Esophagus (tissue), 2 donors: ENCODE measurements at regions not wholly inside any gene's neighbourhood (a gene's known extent, or its start where the extent isn't known, plus 50 kb on each side); places are given as distances from the start of the nearest gene placed in this dataset.
"Not testable (repeated sequence)": the region's sequence is repeated elsewhere in the genome, so short reads cannot be mapped to it uniquely, and the experiment has no call there.

Experiments
- H3K27ac ChIP-seq, 2 donors: one replicate each; pipeline ENCODE4 v1.5.1; 2013; ENCODE audit warnings: low read depth in 2 of 2, mild to moderate bottlenecking in 2 of 2, inconsistent platforms in 1 of 2, low read length in 1 of 2, moderate library complexity in 1 of 2
- H3K27me3 ChIP-seq, 2 donors: one replicate each; pipeline ENCODE4 v1.6.1; 2013; ENCODE audit warnings: low read length in 2 of 2, control low read depth in 1 of 2, mild to moderate bottlenecking in 1 of 2; ENCODE audit not compliant: insufficient read depth in 2 of 2, control insufficient read depth in 1 of 2
- H3K36me3 ChIP-seq, 2 donors: one replicate each; pipeline ENCODE4 v1.6.1; 2013; ENCODE audit warnings: low read length in 1 of 2; ENCODE audit not compliant: control insufficient read depth in 2 of 2, insufficient read depth in 2 of 2
- H3K4me1 ChIP-seq, 2 donors: one replicate each; pipeline ENCODE4 v1.6.1; 2013; ENCODE audit warnings: low read length in 1 of 2; ENCODE audit not compliant: control insufficient read depth in 2 of 2, insufficient read depth in 2 of 2
- H3K4me3 ChIP-seq, 2 donors: one replicate each; pipeline ENCODE4 v1.5.1; 2013; ENCODE audit warnings: low read length in 2 of 2, mild to moderate bottlenecking in 2 of 2, low read depth in 1 of 2, moderate library complexity in 1 of 2
- H3K9me3 ChIP-seq, 2 donors: one replicate each; pipeline ENCODE4 v1.6.1; 2013; ENCODE audit warnings: mild to moderate bottlenecking in 2 of 2, low read depth in 1 of 2, low read length in 1 of 2, moderate library complexity in 1 of 2; ENCODE audit not compliant: control insufficient read depth in 2 of 2, insufficient read depth in 1 of 2
- WGBS, 2 donors: extraction: QIAGEN DNeasy Blood & Tissue Kit; methylation state at CpG; one replicate each; pipeline ENCODE4 v1.1.7; 2013; 5-methylcytosine and 5-hydroxymethylcytosine counted together
- donor health status: healthy with polysubstance abuse.
- donor health status: Bipolar disorder and iron deficiency.

GRCh38 chr4:158346576-158346975 is 136.3 kb downstream of the TMEM144 start:
- Histone ChIP-seq H3K27me3 (no peaks in the 10 kb centered on the region), H3K36me3 (no peaks in the 10 kb centered on the region), H3K9me3 (no peaks in the 10 kb centered on the region), H3K27ac (no peak overlapping the region), H3K4me3 (no peak overlapping the region), H3K4me1 (no peaks in the 10 kb centered on the region)
- WGBS, 2 donors, result 68 to 81% methylated on average over 4 of the region's 4 CpGs

- Histone ChIP-seq H3K36me3 (no peaks in the 10 kb centered on the region), H3K27me3 (no peaks in the 10 kb centered on the region), H3K27ac (no peak overlapping the region), H3K9me3 (no peaks in the 10 kb centered on the region), H3K4me3 (no peak overlapping the region), H3K4me1 (no peaks in the 10 kb centered on the region)
- WGBS, 2 donors, result 64 to 72% methylated on average over 1 of the region's 1 CpG
Observed at GRCh38 chr4:158347556-158347955, 137.3 kb downstream of the TMEM144 start.

GRCh38 chr4:158350161-158350560 is 139.9 kb downstream of the TMEM144 start:
- WGBS, 2 donors, result 90% methylated on average over 1 of the region's 1 CpG
- H3K4me3 ChIP-seq, result no peak overlapping the region
- no peaks in the 10 kb centered on the region for H3K9me3 ChIP-seq
- no peak overlapping the region for H3K27ac ChIP-seq
- H3K36me3 ChIP-seq, result no peaks in the 10 kb centered on the region
- H3K4me1 ChIP-seq, result no peaks in the 10 kb centered on the region
- H3K27me3 ChIP-seq, result no peaks in the 10 kb centered on the region

DNA sequence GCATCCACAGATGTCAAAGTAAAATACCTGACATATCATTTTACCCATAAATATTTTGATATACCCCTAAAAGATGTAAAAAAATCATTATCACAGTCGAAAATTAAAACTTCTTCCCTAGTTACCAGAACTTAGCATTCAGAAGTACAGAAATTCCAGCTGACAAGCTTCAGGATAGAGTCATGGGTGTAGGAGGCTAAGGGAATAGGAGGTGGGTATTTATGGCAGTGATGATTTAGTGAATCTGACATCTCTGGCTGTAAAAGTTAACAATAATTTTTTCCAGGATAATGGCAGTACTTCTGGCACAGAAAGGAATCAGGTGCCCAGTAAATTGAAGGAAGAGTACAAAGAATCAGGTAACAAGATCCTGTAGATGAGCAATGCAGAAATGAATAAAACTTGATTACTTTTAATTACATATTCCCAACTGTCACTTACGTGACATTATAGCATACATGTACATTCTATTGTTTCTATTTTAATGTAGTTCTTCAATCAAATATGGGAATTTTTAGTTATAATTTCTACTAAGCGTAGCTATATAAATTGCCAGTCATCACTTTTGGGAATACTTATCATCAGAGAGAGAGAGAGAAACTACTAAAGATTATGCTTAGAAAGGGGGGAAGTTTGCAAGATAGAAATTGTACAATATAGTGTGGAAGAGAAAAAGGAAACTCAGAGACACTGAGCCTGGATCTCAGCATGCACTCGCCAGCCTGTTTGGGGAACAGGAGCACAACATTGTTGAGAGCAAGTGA is 143.4 kb downstream of the TMEM144 start:
- Histone ChIP-seq H3K4me3 (no peak overlapping the region), H3K4me1 (no peaks in the 10 kb centered on the region), H3K9me3 (peaks cover 0 to 2% of the 10 kb centered on the region in 2 donors), H3K27me3 (no peaks in the 10 kb centered on the region), H3K36me3 (no peaks in the 10 kb centered on the region), H3K27ac (no peak overlapping the region)
- WGBS, 2 donors, result 77 to 84% methylated on average over 4 of the region's 4 CpGs

- 69 to 73% methylated on average over 8 of the region's 8 CpGs for WGBS, 2 donors
- Histone ChIP-seq H3K4me1 (no peaks in the 10 kb centered on the region), H3K4me3 (no peak overlapping the region), H3K27me3 (no peaks in the 10 kb centered on the region), H3K36me3 (no peaks in the 10 kb centered on the region), H3K27ac (no peak overlapping the region), H3K9me3 (peaks cover 0 to 2% of the 10 kb centered on the region in 2 donors)
Observed at GRCh38 chr4:158356301-158356700, 146.0 kb downstream of the TMEM144 start.

- H3K27me3 ChIP-seq, H3K4me1 ChIP-seq, H3K9me3 ChIP-seq, H3K27ac ChIP-seq, H3K36me3 ChIP-seq, H3K4me3 ChIP-seq: not testable (repeated sequence)
- 88 to 89% methylated on average over 9 of the region's 9 CpGs for WGBS, 2 donors
Observed at GRCh38 chr4:158367932-158368441, 153.7 kb upstream of the RXFP1 start.

DNA sequence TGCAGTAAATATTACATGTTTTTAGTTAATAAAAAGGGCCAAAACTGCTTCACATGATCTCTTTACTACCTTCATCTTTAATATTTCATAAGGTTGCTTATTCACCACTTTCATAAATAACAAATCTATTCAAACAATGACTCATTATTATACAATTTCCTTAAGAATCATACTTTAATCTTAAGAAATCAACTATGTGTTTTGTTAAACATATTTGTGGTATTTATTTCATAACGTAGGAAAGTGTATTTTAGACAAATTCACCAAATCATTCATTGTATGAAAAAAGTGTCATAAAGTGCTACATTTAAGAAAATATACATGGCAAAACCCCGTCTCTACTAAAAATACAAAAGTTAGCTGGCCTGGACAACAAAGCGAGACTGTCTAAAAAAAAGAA is 150.5 kb upstream of the RXFP1 start:
- no peaks in the 10 kb centered on the region for H3K4me1 ChIP-seq
- no peaks in the 10 kb centered on the region for H3K9me3 ChIP-seq
- no peak overlapping the region for H3K27ac ChIP-seq
- H3K4me3 ChIP-seq, result no peak overlapping the region
- WGBS, 2 donors, result 72 to 76% methylated on average over 3 of the region's 3 CpGs
- no peaks in the 10 kb centered on the region for H3K36me3 ChIP-seq
- no peaks in the 10 kb centered on the region for H3K27me3 ChIP-seq

- no peak overlapping the region for H3K4me3 ChIP-seq
- H3K27me3 ChIP-seq, result no peaks in the 10 kb centered on the region
- H3K4me1 ChIP-seq, result no peaks in the 10 kb centered on the region
- 57 to 67% methylated on average over 4 of the region's 4 CpGs for WGBS, 2 donors
- H3K27ac ChIP-seq, result no peak overlapping the region
- H3K36me3 ChIP-seq, result no peaks in the 10 kb centered on the region
- no peaks in the 10 kb centered on the region for H3K9me3 ChIP-seq
Observed at GRCh38 chr4:158374318-158374717, 147.4 kb upstream of the RXFP1 start.

DNA sequence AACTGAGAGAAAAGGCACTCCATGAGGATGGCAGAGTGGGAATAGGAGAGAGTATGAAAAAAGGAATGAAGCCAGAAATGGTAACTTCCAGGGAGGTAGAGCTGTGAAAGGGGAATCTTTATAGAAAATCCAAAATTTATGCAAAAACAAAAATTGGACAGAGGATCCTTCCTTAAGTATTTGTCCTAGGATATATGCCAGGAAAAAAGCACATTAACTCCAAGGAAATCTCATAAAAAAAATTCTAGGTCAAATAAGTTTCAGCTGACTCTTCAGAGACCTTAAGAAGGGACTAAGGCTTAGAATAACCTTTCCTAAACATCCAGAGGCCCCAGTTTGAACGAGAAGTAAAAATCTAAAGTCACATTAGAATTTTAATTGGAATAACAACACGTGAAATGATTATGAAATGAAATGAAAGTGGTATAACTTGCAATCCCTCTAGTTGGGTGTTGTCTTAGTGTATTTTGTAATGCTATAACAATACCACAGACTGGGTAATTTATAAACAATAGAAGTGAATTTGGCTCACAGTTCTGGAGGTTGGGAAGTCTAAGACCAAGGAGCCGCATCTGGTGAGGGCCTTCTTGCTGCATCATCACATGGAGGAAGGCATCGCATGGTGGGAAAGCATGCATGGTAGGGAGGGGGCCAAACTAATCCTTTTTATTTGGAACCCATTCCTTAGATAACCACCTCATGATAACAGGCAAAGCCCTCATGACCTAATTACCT is 145.4 kb upstream of the RXFP1 start:
- H3K4me3 ChIP-seq, result no peak overlapping the region
- no peaks in the 10 kb centered on the region for H3K9me3 ChIP-seq
- no peaks in the 10 kb centered on the region for H3K36me3 ChIP-seq
- H3K27me3 ChIP-seq, result no peaks in the 10 kb centered on the region
- WGBS, 2 donors, result 72 to 75% methylated on average over 4 of the region's 4 CpGs
- no peak overlapping the region for H3K27ac ChIP-seq
- no peaks in the 10 kb centered on the region for H3K4me1 ChIP-seq
